MM.1S (cell line): ENCODE measurements at regions not wholly inside any gene's neighbourhood (a gene's known extent, or its start where the extent isn't known, plus 50 kb on each side); places are given as distances from the start of the nearest gene placed in this dataset.

Experiments
- DNase-seq: peaks from one replicate; pipeline ENCODE4 v3.0.0-alpha.2; 2015
- H2AFZ ChIP-seq: fragments of 300-600 bp; sonication (generic); 2 replicates; pipeline ENCODE4 v1.6.0; 2016; ENCODE audit warnings: antibody characterized with exemption, low read length
- H3F3A ChIP-seq: fragments of 300-600 bp; sonication (generic); 2 replicates; pipeline ENCODE4 v1.6.1; 2016; ENCODE audit warnings: mild to moderate bottlenecking, antibody characterized with exemption, low read length, moderate library complexity, mixed read lengths; ENCODE audit not compliant: insufficient read depth
- H3K27ac ChIP-seq: fragments of 300-600 bp; sonication (generic); 2 replicates; pipeline ENCODE4 v1.5.1; 2016; ENCODE audit warnings: mild to moderate bottlenecking, low read length
- H3K27me3 ChIP-seq: fragments of 300-600 bp; sonication (generic); replicated peaks from 2 replicates; pipeline ENCODE4 v1.6.0; 2016; ENCODE audit warnings: low read length; ENCODE audit not compliant: insufficient read depth
- H3K36me3 ChIP-seq: fragments of 300-600 bp; sonication (generic); replicated peaks from 2 replicates; pipeline ENCODE4 v1.6.1; 2016; ENCODE audit warnings: mild to moderate bottlenecking, low read length, mixed read lengths; ENCODE audit not compliant: insufficient read depth
- H3K4me1 ChIP-seq: fragments of 300-600 bp; sonication (generic); 2 replicates; pipeline ENCODE4 v1.6.1; 2016; ENCODE audit warnings: low read length, mixed read lengths
- H3K4me2 ChIP-seq: fragments of 300-600 bp; sonication (generic); 2 replicates; pipeline ENCODE4 v1.6.0; 2016; ENCODE audit warnings: low read depth, low read length
- H3K4me3 ChIP-seq: fragments of 300-600 bp; sonication (generic); 2 replicates; pipeline ENCODE4 v1.5.1; 2016; ENCODE audit warnings: low read length, mixed read lengths
- H3K79me2 ChIP-seq: fragments of 300-600 bp; sonication (generic); 2 replicates; pipeline ENCODE4 v1.6.1; 2016; ENCODE audit warnings: mixed run types, low read length, mixed read lengths
- H3K9ac ChIP-seq: fragments of 300-600 bp; sonication (generic); 2 replicates; pipeline ENCODE4 v1.6.1; 2016; ENCODE audit warnings: low read length, mixed read lengths
- H3K9me2 ChIP-seq: fragments of 300-600 bp; sonication (generic); replicated peaks from 2 replicates; pipeline ENCODE4 v1.6.1; 2016; ENCODE audit warnings: mild to moderate bottlenecking, low read length, mixed read lengths; ENCODE audit not compliant: insufficient read depth
- H3K9me3 ChIP-seq: fragments of 300-600 bp; sonication (generic); replicated peaks from 2 replicates; pipeline ENCODE4 v1.6.1; 2016; ENCODE audit warnings: mild to moderate bottlenecking, low read length, mixed read lengths; ENCODE audit not compliant: insufficient read depth
- H4K20me1 ChIP-seq: fragments of 300-600 bp; sonication (generic); 2 replicates; pipeline ENCODE4 v1.6.1; 2016; ENCODE audit warnings: mild to moderate bottlenecking, low read length, moderate library complexity, mixed read lengths; ENCODE audit not compliant: insufficient read depth
- EZH2 ChIP-seq: fragments of 300-600 bp; sonication (generic); optimal IDR thresholded peaks from 2 replicates; pipeline ENCODE3; 2017; ENCODE audit warnings: low read depth, mild to moderate bottlenecking, antibody characterized with exemption, low read length, mixed read lengths
- EZH2phosphoT487 ChIP-seq: fragments of 300-600 bp; sonication (generic); IDR thresholded peaks from 2 replicates; pipeline ENCODE4 v1.6.1; 2018; ENCODE audit warnings: antibody characterized with exemption, low read length
- TF ChIP-seq, protein P1 (sequence below): fragments of 300-600 bp; sonication (generic); IDR thresholded peaks from 2 replicates; pipeline ENCODE4 v1.5.1; 2016; ENCODE audit warnings: antibody characterized with exemption, low read length, mixed read lengths

DNA sequence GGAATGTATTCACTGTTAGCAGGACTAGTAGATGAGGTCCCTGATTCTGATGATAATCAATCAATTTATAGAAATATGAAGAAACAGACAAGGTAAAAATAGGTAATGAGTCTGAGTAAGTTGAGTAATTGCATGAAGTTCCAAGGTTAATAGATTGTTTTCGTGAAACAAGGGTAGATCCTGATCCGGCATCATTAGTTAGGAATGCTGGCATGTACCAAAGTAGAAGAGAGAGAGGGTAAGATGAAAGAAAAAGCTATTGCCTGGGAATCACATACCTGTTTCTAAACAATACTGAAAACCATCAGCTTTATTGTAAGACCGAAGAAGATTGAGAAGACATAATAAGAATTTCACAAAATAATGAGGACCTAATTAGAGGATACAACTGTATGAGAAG is 118.1 kb upstream of the ARPP21 start:
- Histone ChIP-seq H2AFZ (no peak overlapping the region), H3K9ac (no peak overlapping the region), H3K27ac (no peak overlapping the region), H3K9me2 (no peaks in the 10 kb centered on the region), H3K4me3 (no peak overlapping the region), H3K27me3 (no peaks in the 10 kb centered on the region), H3K79me2 (no peaks in the 10 kb centered on the region), H3K36me3 (no peaks in the 10 kb centered on the region), H3K4me2 (no peak overlapping the region), H3F3A (no peaks in the 10 kb centered on the region), H4K20me1 (no peaks in the 10 kb centered on the region), H3K4me1 (peaks cover 10% of the 10 kb centered on the region), H3K9me3 (no peaks in the 10 kb centered on the region)
- TF ChIP-seq EZH2: no peak
- TF ChIP-seq, protein P1, sequence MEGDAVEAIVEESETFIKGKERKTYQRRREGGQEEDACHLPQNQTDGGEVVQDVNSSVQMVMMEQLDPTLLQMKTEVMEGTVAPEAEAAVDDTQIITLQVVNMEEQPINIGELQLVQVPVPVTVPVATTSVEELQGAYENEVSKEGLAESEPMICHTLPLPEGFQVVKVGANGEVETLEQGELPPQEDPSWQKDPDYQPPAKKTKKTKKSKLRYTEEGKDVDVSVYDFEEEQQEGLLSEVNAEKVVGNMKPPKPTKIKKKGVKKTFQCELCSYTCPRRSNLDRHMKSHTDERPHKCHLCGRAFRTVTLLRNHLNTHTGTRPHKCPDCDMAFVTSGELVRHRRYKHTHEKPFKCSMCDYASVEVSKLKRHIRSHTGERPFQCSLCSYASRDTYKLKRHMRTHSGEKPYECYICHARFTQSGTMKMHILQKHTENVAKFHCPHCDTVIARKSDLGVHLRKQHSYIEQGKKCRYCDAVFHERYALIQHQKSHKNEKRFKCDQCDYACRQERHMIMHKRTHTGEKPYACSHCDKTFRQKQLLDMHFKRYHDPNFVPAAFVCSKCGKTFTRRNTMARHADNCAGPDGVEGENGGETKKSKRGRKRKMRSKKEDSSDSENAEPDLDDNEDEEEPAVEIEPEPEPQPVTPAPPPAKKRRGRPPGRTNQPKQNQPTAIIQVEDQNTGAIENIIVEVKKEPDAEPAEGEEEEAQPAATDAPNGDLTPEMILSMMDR: no peak
- TF ChIP-seq EZH2phosphoT487: no peak
- no peak for DNase-seq

DNA sequence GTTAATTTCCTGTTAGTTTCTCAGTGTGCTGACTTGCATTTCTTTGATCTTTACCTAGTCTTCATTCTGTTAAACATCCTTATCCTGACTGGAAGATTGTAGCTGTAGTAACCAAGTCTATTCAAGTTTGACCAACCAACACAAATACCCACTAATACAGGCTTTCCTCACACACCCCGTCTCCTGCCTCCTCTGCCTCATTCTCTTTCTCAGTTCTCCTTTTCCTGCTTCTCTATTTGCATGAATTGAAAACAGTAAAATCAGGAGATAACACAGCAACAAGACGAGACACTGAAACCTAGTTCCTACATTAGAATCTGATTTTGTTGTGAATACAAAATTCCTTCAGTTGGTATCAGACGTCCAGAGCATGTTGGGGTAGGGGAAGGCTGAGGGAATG is 116.9 kb upstream of the ARPP21 start:
- no peak for TF ChIP-seq EZH2phosphoT487
- TF ChIP-seq, protein P1: no peak
- Histone ChIP-seq H2AFZ (no peak overlapping the region), H3K79me2 (no peaks in the 10 kb centered on the region), H3K36me3 (no peaks in the 10 kb centered on the region), H3K9ac (no peak overlapping the region), H3K4me3 (no peak overlapping the region), H3K9me2 (no peaks in the 10 kb centered on the region), H4K20me1 (no peaks in the 10 kb centered on the region), H3K27ac (no peak overlapping the region), H3K4me2 (no peak overlapping the region), H3K27me3 (peaks cover 9% of the 10 kb centered on the region; the same call in 1 of the 2 replicates), H3K9me3 (no peaks in the 10 kb centered on the region), H3K4me1 (peaks cover 10% of the 10 kb centered on the region), H3F3A (no peaks in the 10 kb centered on the region)
- DNase-seq: no peak

DNA sequence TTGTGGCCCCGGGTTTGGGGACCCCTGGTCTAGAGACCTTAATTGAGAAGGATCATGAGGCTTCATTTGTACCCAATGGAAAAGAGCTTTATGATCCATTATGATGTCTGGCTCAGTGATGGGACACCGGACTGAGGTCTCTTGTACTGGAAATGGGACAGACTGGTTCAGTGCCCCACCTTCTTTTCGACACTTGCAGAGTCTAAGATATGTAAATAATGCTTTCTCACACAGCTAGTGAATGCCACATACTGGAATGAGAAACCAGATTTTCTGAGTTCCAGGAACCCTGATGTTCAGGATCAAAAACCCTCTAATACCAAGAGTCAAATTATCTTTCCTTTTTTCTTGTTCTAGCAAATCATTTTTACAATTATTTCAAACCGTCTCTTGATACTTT is 116.3 kb upstream of the ARPP21 start:
- Histone ChIP-seq H2AFZ (no peak overlapping the region), H3K4me2 (no peak overlapping the region), H3K79me2 (no peaks in the 10 kb centered on the region), H3F3A (no peaks in the 10 kb centered on the region), H3K9me2 (no peaks in the 10 kb centered on the region), H3K4me3 (no peak overlapping the region), H4K20me1 (no peaks in the 10 kb centered on the region), H3K9me3 (no peaks in the 10 kb centered on the region), H3K27me3 (peaks cover 9% of the 10 kb centered on the region; the same call in 1 of the 2 replicates), H3K9ac (no peak overlapping the region), H3K4me1 (peaks cover 10% of the 10 kb centered on the region), H3K27ac (no peak overlapping the region), H3K36me3 (no peaks in the 10 kb centered on the region)
- TF ChIP-seq, protein P1: no peak
- TF ChIP-seq EZH2phosphoT487 (no peak), EZH2 (no peak)
- DNase-seq: no peak
